Uterus (tissue), 3 donors: ENCODE measurements at regions not wholly inside any gene's neighbourhood (a gene's known extent, or its start where the extent isn't known, plus 50 kb on each side); places are given as distances from the start of the nearest gene placed in this dataset.

Experiments
- DNase-seq, 2 donors: peaks; one replicate each; pipeline ENCODE4 v3.0.0-alpha.2; 2019 to 2020
- H3K27ac ChIP-seq, 2 donors: fragments of 200-600 bp; sonication (generic); 1 replicate in 1 of 2; 2 replicates in 1 of 2; pipeline ENCODE4 v1.5.1; 2016 to 2018
- H3K27me3 ChIP-seq, 2 donors: fragments of 200-600 bp; sonication (generic); one replicate each; pipeline ENCODE4 v1.5.1; 2018 to 2019; ENCODE audit warnings: control low read depth in 1 of 2
- H3K36me3 ChIP-seq, 2 donors: fragments of 200-600 bp; sonication (generic); one replicate each; pipeline ENCODE4 v1.5.1; 2019; ENCODE audit warnings: control low read depth in 1 of 2
- H3K4me1 ChIP-seq, 2 donors: fragments of 200-600 bp; sonication (generic); one replicate each; pipeline ENCODE4 v1.5.1; 2018 to 2019; ENCODE audit warnings: control low read depth in 1 of 2
- H3K4me3 ChIP-seq, 2 donors: fragments of 200-600 bp; sonication (generic); 1 replicate in 1 of 2; 2 replicates in 1 of 2; pipeline ENCODE4 v1.5.1; 2018 to 2019; ENCODE audit warnings: mild to moderate bottlenecking in 1 of 2
- H3K9me3 ChIP-seq, 2 donors: fragments of 200-600 bp; sonication (generic); one replicate each; pipeline ENCODE4 v1.5.1; 2019; ENCODE audit warnings: control low read depth in 1 of 2
- CTCF ChIP-seq, 4 experiments: fragments of 200-600 bp in 2 of 4; fragments of 450-650 bp in 2 of 4; sonication (generic) in 2 of 4; IDR thresholded peaks; one replicate each; pipeline ENCODE4 v1.5.1; 2016 to 2019; ENCODE audit warnings: antibody characterized with exemption in 4 of 4, mild to moderate bottlenecking in 2 of 4, moderate library complexity in 1 of 4
- POLR2A ChIP-seq, 2 donors: fragments of 450-650 bp; IDR thresholded peaks; one replicate each; pipeline ENCODE4 v1.6.1; 2016; ENCODE audit warnings: antibody characterized with exemption in 2 of 2, mild to moderate bottlenecking in 1 of 2, moderate library complexity in 1 of 2
- intact Hi-C: fragments of 100-400 bp; cut with DNase I; formaldehyde crosslinking; loops from one replicate; pipeline ENCODE4 v1.15.1; 2023; ENCODE audit warnings: low total_unique reads
- donor health status: DM: yes; HTN: yes; CAD: no.

GRCh38 chr1:187276677-187277076 lies 447.9 kb downstream of the PLA2G4A start:
- intact Hi-C loops, result no loop called here
- H3K4me1 ChIP-seq, result no peaks in the 10 kb centered on the region
- no peaks in the 10 kb centered on the region for H3K27me3 ChIP-seq
- no peak for TF ChIP-seq CTCF (IDR thresholded peaks at IDR 0.05)
- no peak for TF ChIP-seq POLR2A (IDR thresholded peaks at IDR 0.05)
- H3K4me3 ChIP-seq, result no peak overlapping the region
- H3K9me3 ChIP-seq, result no peaks in the 10 kb centered on the region
- H3K36me3 ChIP-seq, result no peaks in the 10 kb centered on the region
- no peak overlapping the region for H3K27ac ChIP-seq
- DNase-seq, result no peak

GRCh38 chr1:187280031-187280430 lies 451.3 kb downstream of the PLA2G4A start:
- intact Hi-C loops, result no loop called here
- no peak for DNase-seq
- Histone ChIP-seq H3K27ac (no peak overlapping the region), H3K27me3 (no peaks in the 10 kb centered on the region), H3K9me3 (no peaks in the 10 kb centered on the region), H3K36me3 (no peaks in the 10 kb centered on the region), H3K4me1 (no peaks in the 10 kb centered on the region), H3K4me3 (no peak overlapping the region)
- TF ChIP-seq CTCF (IDR thresholded peaks at IDR 0.05) (no peak), POLR2A (IDR thresholded peaks at IDR 0.05) (no peak)

GRCh38 chr1:187281085-187281484 lies 452.3 kb downstream of the PLA2G4A start:
- intact Hi-C loops, result no loop called here
- Histone ChIP-seq H3K36me3 (no peaks in the 10 kb centered on the region), H3K4me1 (no peaks in the 10 kb centered on the region), H3K4me3 (no peak overlapping the region), H3K27me3 (no peaks in the 10 kb centered on the region), H3K9me3 (no peaks in the 10 kb centered on the region), H3K27ac (no peak overlapping the region)
- no peak for TF ChIP-seq CTCF (IDR thresholded peaks at IDR 0.05)
- no peak for TF ChIP-seq POLR2A (IDR thresholded peaks at IDR 0.05)
- DNase-seq, result no peak

- TF ChIP-seq POLR2A (IDR thresholded peaks at IDR 0.05) (no peak), CTCF (IDR thresholded peaks at IDR 0.05) (no peak)
- no peak for DNase-seq
These were observed 455.2 kb downstream of the PLA2G4A start for GRCh38 chr1:187283984-187284383.

GRCh38 chr1:187294421-187295201 lies 465.9 kb downstream of the PLA2G4A start:
- Histone ChIP-seq H3K4me1 (no peaks in the 10 kb centered on the region), H3K27ac (no peak overlapping the region), H3K9me3 (no peaks in the 10 kb centered on the region), H3K36me3 (no peaks in the 10 kb centered on the region), H3K4me3 (no peak overlapping the region), H3K27me3 (no peaks in the 10 kb centered on the region)
- DNase-seq, result no peak
- intact Hi-C loops, result no loop called here
- TF ChIP-seq POLR2A (IDR thresholded peaks at IDR 0.05) (no peak), CTCF (IDR thresholded peaks at IDR 0.05) (no peak)

More at GRCh38 chr1:187283984-187284383, 455.2 kb downstream of the PLA2G4A start:
- no peaks in the 10 kb centered on the region for H3K36me3 ChIP-seq
- intact Hi-C loops, result no loop called here
- H3K27ac ChIP-seq, result no peak overlapping the region
- H3K4me3 ChIP-seq, result no peak overlapping the region
- H3K4me1 ChIP-seq, result no peaks in the 10 kb centered on the region
- no peaks in the 10 kb centered on the region for H3K27me3 ChIP-seq
- no peaks in the 10 kb centered on the region for H3K9me3 ChIP-seq
